HG03280 (cell line): ENCODE measurements at regions not wholly inside any gene's neighbourhood (a gene's known extent, or its start where the extent isn't known, plus 50 kb on each side); places are given as distances from the start of the nearest gene placed in this dataset.

ENCODE experiments used
- ATAC-seq: cut with Tn5 transposase; IDR thresholded peaks from one replicate; pipeline ENCODE4 v1.9.1; 2021; ENCODE audit warnings: mild to moderate bottlenecking, moderate library complexity; ENCODE audit not compliant: unreplicated experiment

- ATAC-seq = no peak
These were observed 189.2 kb upstream of the DMAC1 start for GRCh38 chr9:7988644-7989280.

- ATAC-seq = no peak
These were observed 185.1 kb upstream of the DMAC1 start for GRCh38 chr9:7984692-7985091.

GRCh38 chr9:7984203-7984602 is 184.6 kb upstream of the DMAC1 start:
- no peak for ATAC-seq

- no peak for ATAC-seq
These were observed 183.9 kb upstream of the DMAC1 start for GRCh38 chr9:7983490-7983889.

GRCh38 chr9:7982907-7983306 is 183.3 kb upstream of the DMAC1 start:
- ATAC-seq = no peak

GRCh38 chr9:7980691-7981289 is 181.2 kb upstream of the DMAC1 start:
- no peak for ATAC-seq

GRCh38 chr9:7980041-7980440 is 180.5 kb upstream of the DMAC1 start:
- no peak for ATAC-seq

- no peak for ATAC-seq
These were observed 180.0 kb upstream of the DMAC1 start for GRCh38 chr9:7979611-7980010.

GRCh38 chr9:7977586-7977985 is 178.0 kb upstream of the DMAC1 start:
- no peak for ATAC-seq

GRCh38 chr9:7976856-7977255 is 177.3 kb upstream of the DMAC1 start:
- peak; percentile 1 for ATAC-seq

GRCh38 chr9:7976167-7976755 is 176.7 kb upstream of the DMAC1 start:
- peak; percentile 99 for ATAC-seq

GRCh38 chr9:7975336-7975735 is 175.8 kb upstream of the DMAC1 start:
- no peak for ATAC-seq

GRCh38 chr9:7974335-7974960 is 174.9 kb upstream of the DMAC1 start:
- ATAC-seq = no peak

- no peak for ATAC-seq
These were observed 173.5 kb upstream of the DMAC1 start for GRCh38 chr9:7973123-7973522.

- no peak for ATAC-seq
These were observed 171.2 kb upstream of the DMAC1 start for GRCh38 chr9:7970681-7971330.

- no peak for ATAC-seq
These were observed 169.1 kb upstream of the DMAC1 start for GRCh38 chr9:7968687-7969086.

GRCh38 chr9:7967851-7968250 is 168.3 kb upstream of the DMAC1 start:
- no peak for ATAC-seq

GRCh38 chr9:7967093-7967827 is 167.7 kb upstream of the DMAC1 start:
- no peak for ATAC-seq

- no peak for ATAC-seq
These were observed 165.5 kb upstream of the DMAC1 start for GRCh38 chr9:7965063-7965462.

- no peak for ATAC-seq
These were observed 163.4 kb upstream of the DMAC1 start for GRCh38 chr9:7963026-7963425.

- ATAC-seq = no peak
These were observed 161.5 kb upstream of the DMAC1 start for GRCh38 chr9:7961076-7961475.
